GM18868 (cell line): ENCODE measurements at regions not wholly inside any gene's neighbourhood (a gene's known extent, or its start where the extent isn't known, plus 50 kb on each side); places are given as distances from the start of the nearest gene placed in this dataset.
A peak's percentile ranks its signal among the peaks of the same experiment; 100 is the strongest.
"Not testable (repeated sequence)": the region's sequence is repeated elsewhere in the genome, so short reads cannot be mapped to it uniquely, and the experiment has no call there.

Experiments used
- ATAC-seq: cut with Tn5 transposase; IDR thresholded peaks from one replicate; pipeline ENCODE4 v1.9.1; 2021; ENCODE audit warnings: mild to moderate bottlenecking, moderate library complexity; ENCODE audit not compliant: unreplicated experiment

GRCh38 chr10:46198516-46198915, 88.3 kb upstream of the ANTXRL start:
- ATAC-seq, result no peak

GRCh38 chr10:46202405-46202804, 84.4 kb upstream of the ANTXRL start:
- ATAC-seq, result not testable (repeated sequence)

DNA sequence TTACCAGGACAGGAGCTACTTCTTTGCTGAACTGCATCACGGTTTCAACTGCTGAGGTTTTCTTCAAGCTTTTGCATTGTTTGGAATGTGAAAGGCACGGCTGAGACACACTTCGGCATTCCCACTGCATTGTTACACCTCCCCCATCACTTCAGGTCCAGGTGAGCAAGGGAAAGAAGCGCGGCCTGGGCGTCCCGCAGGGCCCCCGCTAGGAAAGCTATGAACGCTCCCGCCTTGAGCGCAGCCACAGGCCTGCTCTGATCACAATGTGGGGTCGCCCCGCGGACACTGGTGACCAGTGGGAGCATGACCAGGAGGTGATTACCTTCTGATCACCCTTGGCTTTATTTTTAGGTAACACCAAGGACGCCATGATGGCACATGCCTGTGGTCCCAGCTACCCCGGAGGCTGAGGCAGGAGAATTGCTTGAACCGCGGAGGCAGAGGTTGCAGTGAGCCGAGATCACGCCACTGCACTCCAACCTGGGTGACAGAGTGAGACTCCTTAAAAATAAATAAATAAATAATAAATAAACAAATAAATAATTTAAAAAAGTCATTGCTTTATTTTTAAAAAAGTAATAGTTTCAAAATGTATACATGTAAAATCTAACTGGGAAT, 82.2 kb upstream of the ANTXRL start:
- ATAC-seq, result not testable (repeated sequence)

GRCh38 chr10:46210427-46210826, 76.4 kb upstream of the ANTXRL start:
- ATAC-seq, result not testable (repeated sequence)

GRCh38 chr10:46215426-46215825, 71.4 kb upstream of the ANTXRL start:
- no peak for ATAC-seq

DNA sequence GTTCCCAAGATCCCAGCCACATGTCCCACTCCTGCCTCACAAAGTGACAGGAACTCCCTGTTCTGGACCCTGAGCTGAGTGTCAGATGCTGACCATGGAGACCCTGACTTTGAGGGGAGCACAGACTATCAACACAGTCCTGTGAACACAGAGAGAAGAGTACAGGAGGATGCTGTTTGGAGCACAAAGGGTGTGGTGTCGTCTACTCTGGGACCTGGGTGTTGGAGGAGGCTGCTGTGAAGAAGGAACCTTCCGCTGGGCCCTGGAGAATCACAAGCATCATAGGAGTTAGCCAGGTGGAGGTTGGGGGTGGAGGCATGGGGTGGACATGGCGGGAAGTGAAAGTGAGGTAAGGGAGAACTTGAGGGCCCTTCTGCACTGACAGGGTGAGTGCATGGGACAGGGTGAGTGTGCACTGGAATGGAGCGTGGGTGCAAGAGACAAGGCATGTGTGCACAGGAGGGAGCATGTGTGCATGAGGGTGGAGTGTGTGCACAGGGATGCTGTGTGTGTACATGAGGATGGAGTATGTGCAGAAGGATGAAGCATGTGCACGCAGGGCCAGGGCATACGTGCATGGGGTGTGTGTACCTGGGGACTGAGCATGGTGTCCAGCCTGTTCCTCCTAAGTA, 70.7 kb upstream of the ANTXRL start:
- no peak for ATAC-seq

GRCh38 chr10:46216836-46217751, 69.7 kb upstream of the ANTXRL start:
- peak; percentile 42 for ATAC-seq

- no peak for ATAC-seq
Observed at GRCh38 chr10:46217752-46218453, 68.9 kb upstream of the ANTXRL start.

GRCh38 chr10:46218921-46219320, 67.9 kb upstream of the ANTXRL start:
- no peak for ATAC-seq

DNA sequence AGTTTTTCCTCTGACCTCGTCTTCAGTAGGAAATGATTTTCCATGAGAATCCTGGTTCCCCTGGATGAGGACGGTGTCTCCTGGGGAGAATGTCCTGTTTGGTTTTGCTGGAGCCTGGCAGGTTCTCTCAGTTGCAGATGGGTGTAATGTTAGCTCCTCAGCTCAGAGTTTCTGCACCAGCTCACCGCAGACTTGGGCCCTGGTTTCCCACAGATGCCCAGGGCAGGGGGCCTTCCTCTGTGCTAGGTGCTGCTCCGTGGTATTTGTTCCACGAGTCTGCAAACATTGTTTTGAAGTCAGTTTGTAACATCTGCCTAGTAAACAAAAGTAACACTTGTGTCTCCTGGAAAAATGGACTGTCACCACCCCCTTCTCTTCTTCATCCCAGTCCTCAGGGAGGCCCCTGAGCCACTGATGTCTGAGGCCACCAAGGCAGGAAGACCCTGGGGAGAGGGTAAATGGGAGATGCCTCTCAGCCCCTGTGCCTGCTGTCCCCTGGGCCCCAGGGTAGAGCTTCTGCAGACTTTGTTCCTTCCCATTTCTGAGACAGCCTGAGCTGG, 67.3 kb upstream of the ANTXRL start:
- not testable (repeated sequence) for ATAC-seq

GRCh38 chr10:46220187-46220586, 66.6 kb upstream of the ANTXRL start:
- no peak for ATAC-seq

GRCh38 chr10:46220872-46221538, 65.8 kb upstream of the ANTXRL start:
- no peak for ATAC-seq

DNA sequence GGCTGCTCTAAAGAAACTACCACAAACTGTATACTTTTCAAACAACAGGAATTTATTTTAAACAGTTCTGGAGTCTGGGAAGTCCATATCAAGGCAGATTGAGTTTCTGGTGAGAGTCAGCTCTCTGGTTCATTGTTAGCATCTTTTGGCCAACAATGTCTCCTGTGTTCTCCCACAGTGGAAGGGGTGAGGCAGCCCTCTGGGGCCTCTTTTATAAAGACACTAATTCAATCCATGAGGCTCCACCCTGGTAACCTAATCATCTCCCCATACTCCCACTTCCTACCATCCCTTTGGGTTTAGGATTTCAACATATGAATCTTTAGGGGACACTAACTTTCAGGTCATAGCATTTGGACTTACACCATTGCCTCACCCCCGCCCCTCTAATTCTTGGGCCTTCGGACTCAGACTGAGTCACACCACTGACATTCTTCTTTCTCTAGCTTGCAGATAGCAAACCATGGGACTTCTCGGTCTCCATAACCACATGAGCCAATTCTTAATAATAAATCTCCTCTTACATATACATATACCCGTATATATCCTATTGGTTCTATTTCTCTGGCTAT, 64.3 kb upstream of the ANTXRL start:
- no peak for ATAC-seq

- ATAC-seq, result no peak
Observed at GRCh38 chr10:46223064-46223480, 63.7 kb upstream of the ANTXRL start.

DNA sequence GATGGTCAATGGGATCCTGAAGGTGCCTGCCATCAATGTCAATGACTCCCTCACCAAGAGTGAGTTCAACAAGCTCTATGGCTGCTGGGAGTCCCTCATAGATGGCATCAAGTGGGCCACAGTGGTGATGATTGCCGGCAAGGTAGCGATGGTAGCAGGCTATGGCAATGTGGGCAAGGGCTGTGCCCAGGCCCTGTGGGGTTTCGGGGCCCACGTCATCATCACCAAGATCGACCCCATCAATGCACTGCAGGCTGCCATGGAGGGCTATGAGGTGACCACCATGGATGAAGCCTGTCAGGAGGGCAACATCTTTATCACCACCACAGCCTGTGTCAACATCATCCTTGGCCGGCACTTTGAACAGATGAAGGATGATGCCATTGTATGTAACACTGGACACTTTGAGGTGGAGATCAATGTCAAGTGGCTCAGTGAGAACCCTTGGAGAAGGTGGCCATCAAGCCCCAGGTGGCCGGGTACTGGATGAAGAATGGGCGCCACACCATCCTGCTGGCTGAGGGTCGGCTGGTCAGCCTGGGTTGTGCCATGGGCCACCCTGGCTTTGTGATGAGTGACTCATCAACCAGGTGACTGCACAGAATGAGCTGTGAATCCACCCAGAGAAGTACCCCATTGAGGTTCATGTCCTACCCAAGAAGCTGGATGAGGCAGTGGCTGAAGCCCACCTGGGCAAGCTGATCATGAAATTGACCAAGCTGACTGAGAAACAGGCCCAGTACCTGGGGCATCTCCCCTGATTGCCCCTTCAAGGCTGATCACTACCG, 63.0 kb upstream of the ANTXRL start:
- no peak for ATAC-seq

DNA sequence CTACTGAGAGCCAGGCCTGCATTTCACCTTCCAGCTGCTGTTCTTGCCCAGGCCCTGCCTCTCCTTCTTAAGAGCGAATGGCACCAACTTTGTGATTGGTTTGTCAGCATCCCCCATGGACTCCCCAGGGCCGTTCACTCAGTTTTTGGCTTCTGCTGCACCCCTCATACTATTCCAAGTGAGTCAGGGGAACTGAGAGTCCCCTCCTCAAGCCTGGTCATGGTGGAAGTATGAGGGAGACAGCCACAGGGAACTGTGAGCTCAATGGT, 62.4 kb upstream of the ANTXRL start:
- no peak for ATAC-seq

- ATAC-seq, result no peak
Observed at GRCh38 chr10:46225597-46225996, 61.2 kb upstream of the ANTXRL start.

- ATAC-seq, result no peak
Observed at GRCh38 chr10:46226232-46226631, 60.6 kb upstream of the ANTXRL start.

DNA sequence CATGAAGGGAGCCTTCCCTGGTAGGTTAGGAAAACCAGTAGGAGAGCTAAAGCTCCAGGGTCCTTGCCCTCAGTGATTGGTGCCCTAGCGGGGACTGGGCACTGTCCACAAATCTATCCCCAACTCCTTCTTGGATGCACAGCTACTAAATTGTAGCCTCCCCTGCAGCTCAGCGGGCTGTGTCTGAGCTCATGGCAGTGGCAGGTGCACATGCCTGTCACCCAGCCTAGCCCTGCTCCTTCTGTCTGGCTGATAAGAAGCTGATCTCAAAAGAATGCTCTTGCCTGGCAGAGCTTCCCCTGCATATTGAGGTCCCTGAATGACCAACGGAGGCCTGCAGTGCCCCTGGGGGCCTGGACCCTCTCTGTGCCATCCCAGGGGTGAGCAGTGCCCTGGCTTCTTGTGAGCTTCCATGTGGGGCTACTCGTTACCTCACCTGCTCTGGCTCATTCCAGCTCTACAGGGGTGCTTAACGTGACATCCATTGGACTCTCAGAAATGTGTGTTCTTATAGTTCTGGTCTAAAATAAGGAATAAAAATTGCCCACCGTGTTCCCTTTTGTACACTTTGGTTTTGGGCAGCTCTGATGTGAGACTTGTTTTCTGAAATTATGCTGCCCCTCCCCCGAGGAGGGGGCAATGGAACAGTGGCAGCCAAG, 59.8 kb upstream of the ANTXRL start:
- ATAC-seq, result no peak
